Glutamatergic neuron (in vitro differentiated cells): ENCODE measurements at regions not wholly inside any gene's neighbourhood (a gene's known extent, or its start where the extent isn't known, plus 50 kb on each side); places are given as distances from the start of the nearest gene placed in this dataset.

ENCODE experiments used
- DNase-seq: peaks from one replicate; pipeline ENCODE4 v3.0.0; 2022
- H3K27ac Mint-ChIP-seq: one replicate; pipeline ENCODE4 v1.8.0; 2020; ENCODE audit warnings: mild to moderate bottlenecking, mixed read lengths, inconsistent platforms; ENCODE audit not compliant: unreplicated experiment
- H3K27me3 Mint-ChIP-seq: one replicate; pipeline ENCODE4 v1.8.0; 2020; ENCODE audit warnings: mild to moderate bottlenecking, moderate library complexity, mixed read lengths, inconsistent platforms; ENCODE audit not compliant: unreplicated experiment
- H3K36me3 Mint-ChIP-seq: one replicate; pipeline ENCODE4 v1.8.0; 2020; ENCODE audit warnings: mild to moderate bottlenecking, mixed read lengths, inconsistent platforms; ENCODE audit not compliant: unreplicated experiment
- H3K4me1 Mint-ChIP-seq: one replicate; pipeline ENCODE4 v1.8.0; 2020; ENCODE audit warnings: mild to moderate bottlenecking, low read depth, mixed read lengths, inconsistent platforms; ENCODE audit not compliant: unreplicated experiment
- H3K4me3 Mint-ChIP-seq: one replicate; pipeline ENCODE4 v1.8.0; 2020; ENCODE audit warnings: mild to moderate bottlenecking, mixed read lengths, inconsistent platforms; ENCODE audit not compliant: unreplicated experiment
- H3K9me3 Mint-ChIP-seq: one replicate; pipeline ENCODE4 v1.8.0; 2020; ENCODE audit warnings: mild to moderate bottlenecking, moderate library complexity, mixed read lengths, inconsistent platforms; ENCODE audit not compliant: unreplicated experiment
- CTCF ChIP-seq: fragments of 200-600 bp; sonication (generic); IDR thresholded peaks from one replicate; pipeline ENCODE4 v1.5.0; 2021; ENCODE audit not compliant: partially characterized antibody, unreplicated experiment

- H3K36me3 Mint-ChIP-seq, result no peaks in the 10 kb centered on the region
- H3K27me3 Mint-ChIP-seq, result peaks cover 2% of the 10 kb centered on the region
- no peak for TF ChIP-seq CTCF
- H3K4me1 Mint-ChIP-seq, result peaks cover 22% of the 10 kb centered on the region
- H3K9me3 Mint-ChIP-seq, result peaks cover 2% of the 10 kb centered on the region
- H3K4me3 Mint-ChIP-seq, result no peak overlapping the region
- no peak overlapping the region for H3K27ac Mint-ChIP-seq
- DNase-seq, result no peak
Observed at GRCh38 chr2:19673213-19673791, 228.5 kb downstream of the TTC32 start.

GRCh38 chr2:19671916-19672315, 229.9 kb downstream of the TTC32 start:
- TF ChIP-seq CTCF, result no peak
- DNase-seq, result no peak
- peaks cover 2% of the 10 kb centered on the region for H3K9me3 Mint-ChIP-seq
- peaks cover 22% of the 10 kb centered on the region for H3K4me1 Mint-ChIP-seq
- no peaks in the 10 kb centered on the region for H3K27me3 Mint-ChIP-seq
- H3K36me3 Mint-ChIP-seq, result no peaks in the 10 kb centered on the region
- H3K4me3 Mint-ChIP-seq, result no peak overlapping the region
- no peak overlapping the region for H3K27ac Mint-ChIP-seq

DNA sequence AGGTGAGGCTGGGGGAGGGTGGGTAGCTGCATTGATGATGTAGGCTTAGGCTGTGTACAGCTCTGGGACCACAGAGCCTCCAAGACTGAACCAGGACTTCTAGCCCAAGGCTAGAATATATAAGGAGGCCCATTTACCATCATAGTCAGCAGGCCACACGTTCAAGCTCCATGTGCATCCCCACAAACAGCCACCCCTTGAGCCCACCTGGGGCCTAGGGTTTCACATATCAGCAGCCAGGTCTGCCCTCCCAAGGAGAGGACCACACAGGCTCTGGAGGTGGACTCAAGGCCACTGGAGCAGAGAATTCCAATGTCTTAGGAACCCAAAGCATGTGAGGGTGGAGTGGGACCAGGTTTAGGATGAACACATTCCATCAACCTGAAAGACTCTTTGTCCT, 230.5 kb downstream of the TTC32 start:
- TF ChIP-seq CTCF, result no peak
- no peak overlapping the region for H3K4me3 Mint-ChIP-seq
- DNase-seq, result no peak
- H3K4me1 Mint-ChIP-seq, result peaks cover 22% of the 10 kb centered on the region
- H3K9me3 Mint-ChIP-seq, result peaks cover 2% of the 10 kb centered on the region
- no peaks in the 10 kb centered on the region for H3K36me3 Mint-ChIP-seq
- H3K27ac Mint-ChIP-seq, result no peak overlapping the region
- no peaks in the 10 kb centered on the region for H3K27me3 Mint-ChIP-seq

DNA sequence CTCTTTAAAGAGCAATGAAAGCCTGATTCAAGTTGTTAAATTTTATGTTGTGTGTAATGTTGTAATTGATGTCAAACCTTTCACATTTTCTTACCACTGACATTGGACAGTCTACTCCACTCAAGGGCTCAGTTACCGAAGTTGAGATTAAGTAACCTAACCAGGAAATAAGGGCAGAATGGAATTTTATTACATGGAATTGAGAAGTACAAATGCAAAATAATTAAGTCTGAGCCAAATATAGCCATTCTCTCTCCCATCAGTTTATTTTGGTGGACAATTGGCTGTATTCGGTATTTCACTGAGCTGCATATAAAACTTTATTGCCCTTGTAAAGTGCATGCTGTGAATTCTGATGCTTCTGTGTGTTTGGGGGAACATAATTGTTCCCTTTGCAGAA, 231.5 kb downstream of the TTC32 start:
- no peaks in the 10 kb centered on the region for H3K36me3 Mint-ChIP-seq
- no peak overlapping the region for H3K4me3 Mint-ChIP-seq
- no peak overlapping the region for H3K27ac Mint-ChIP-seq
- peaks cover 2% of the 10 kb centered on the region for H3K9me3 Mint-ChIP-seq
- no peaks in the 10 kb centered on the region for H3K27me3 Mint-ChIP-seq
- no peak for DNase-seq
- no peak for TF ChIP-seq CTCF
- H3K4me1 Mint-ChIP-seq, result peaks cover 16% of the 10 kb centered on the region

DNA sequence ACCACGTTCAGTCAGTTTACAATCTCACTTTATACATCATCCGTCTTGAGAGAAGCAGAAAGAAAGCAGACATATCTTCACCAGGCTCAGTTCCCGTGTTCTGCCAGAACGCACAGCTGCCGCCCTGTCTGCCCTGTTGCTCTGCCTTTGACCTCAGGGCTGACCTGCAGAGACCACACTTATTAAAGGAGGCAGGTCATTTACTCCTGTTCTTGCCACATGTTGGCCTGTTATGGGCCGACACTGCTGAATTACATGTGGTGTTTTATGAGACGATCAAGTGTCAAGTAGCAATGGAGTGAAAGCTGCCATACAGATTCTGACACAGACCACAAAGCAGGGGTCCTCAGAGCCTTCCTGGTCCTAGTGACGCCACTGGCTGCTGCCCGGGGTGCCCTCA, 232.2 kb downstream of the TTC32 start:
- H3K9me3 Mint-ChIP-seq, result peaks cover 2% of the 10 kb centered on the region
- peaks cover 13% of the 10 kb centered on the region for H3K4me1 Mint-ChIP-seq
- H3K27ac Mint-ChIP-seq, result no peak overlapping the region
- no peak overlapping the region for H3K4me3 Mint-ChIP-seq
- no peak for TF ChIP-seq CTCF
- no peaks in the 10 kb centered on the region for H3K27me3 Mint-ChIP-seq
- no peaks in the 10 kb centered on the region for H3K36me3 Mint-ChIP-seq
- DNase-seq, result no peak
